IPS DF 4.7 (cell line): ENCODE measurements at regions not wholly inside any gene's neighbourhood (a gene's known extent, or its start where the extent isn't known, plus 50 kb on each side); places are given as distances from the start of the nearest gene placed in this dataset.

Experiments used
- DNase-seq: peaks from one replicate; pipeline ENCODE4 v3.0.0-alpha.2; 2013; ENCODE audit warnings: low spot score; ENCODE audit errors: extremely low read depth

- DNase-seq: no peak
Observed at GRCh38 chr10:57884407-57884806, 383.3 kb downstream of the IPMK start.

- DNase-seq: no peak
Observed at GRCh38 chr10:57880446-57881227, 387.1 kb downstream of the IPMK start.

- DNase-seq: no peak
Observed at GRCh38 chr10:57874810-57875209, 392.9 kb downstream of the IPMK start.

- no peak for DNase-seq
Observed at GRCh38 chr10:57867241-57867640, 400.5 kb downstream of the IPMK start.

- no peak for DNase-seq
Observed at GRCh38 chr10:57864765-57865680, 402.7 kb downstream of the IPMK start.

- no peak for DNase-seq
Observed at GRCh38 chr10:57849691-57850357, 417.9 kb downstream of the IPMK start.

- DNase-seq: no peak
Observed at GRCh38 chr10:57846307-57847065, 421.2 kb downstream of the IPMK start.

GRCh38 chr10:57844387-57844998, 423.2 kb downstream of the IPMK start:
- DNase-seq: no peak

- no peak for DNase-seq
Observed at GRCh38 chr10:57830877-57831560, 436.7 kb downstream of the IPMK start.

GRCh38 chr10:57825015-57825414, 442.7 kb downstream of the IPMK start:
- no peak for DNase-seq

GRCh38 chr10:57823398-57823797, 444.3 kb downstream of the IPMK start:
- DNase-seq: no peak

GRCh38 chr10:57822965-57823364, 444.7 kb downstream of the IPMK start:
- DNase-seq: no peak

GRCh38 chr10:57818522-57818921, 449.2 kb downstream of the IPMK start:
- DNase-seq: no peak

GRCh38 chr10:57817741-57818140, 450.0 kb downstream of the IPMK start:
- DNase-seq: no peak

GRCh38 chr10:57815949-57816348, 451.7 kb downstream of the IPMK start:
- no peak for DNase-seq

- DNase-seq: no peak
Observed at GRCh38 chr10:57809961-57810360, 457.7 kb downstream of the IPMK start.

GRCh38 chr10:57807906-57808305, 459.8 kb downstream of the IPMK start:
- DNase-seq: no peak

GRCh38 chr10:57806675-57807074, 461.0 kb downstream of the IPMK start:
- DNase-seq: no peak

- no peak for DNase-seq
Observed at GRCh38 chr10:57799625-57800024, 468.1 kb downstream of the IPMK start.

GRCh38 chr10:57798830-57799229, 468.9 kb downstream of the IPMK start:
- DNase-seq: no peak
